ENCODE measurements at regions not wholly inside any gene's neighbourhood (a gene's known extent, or its start where the extent isn't known, plus 50 kb on each side); places are given as distances from the start of the nearest gene placed in this dataset.

DNA sequence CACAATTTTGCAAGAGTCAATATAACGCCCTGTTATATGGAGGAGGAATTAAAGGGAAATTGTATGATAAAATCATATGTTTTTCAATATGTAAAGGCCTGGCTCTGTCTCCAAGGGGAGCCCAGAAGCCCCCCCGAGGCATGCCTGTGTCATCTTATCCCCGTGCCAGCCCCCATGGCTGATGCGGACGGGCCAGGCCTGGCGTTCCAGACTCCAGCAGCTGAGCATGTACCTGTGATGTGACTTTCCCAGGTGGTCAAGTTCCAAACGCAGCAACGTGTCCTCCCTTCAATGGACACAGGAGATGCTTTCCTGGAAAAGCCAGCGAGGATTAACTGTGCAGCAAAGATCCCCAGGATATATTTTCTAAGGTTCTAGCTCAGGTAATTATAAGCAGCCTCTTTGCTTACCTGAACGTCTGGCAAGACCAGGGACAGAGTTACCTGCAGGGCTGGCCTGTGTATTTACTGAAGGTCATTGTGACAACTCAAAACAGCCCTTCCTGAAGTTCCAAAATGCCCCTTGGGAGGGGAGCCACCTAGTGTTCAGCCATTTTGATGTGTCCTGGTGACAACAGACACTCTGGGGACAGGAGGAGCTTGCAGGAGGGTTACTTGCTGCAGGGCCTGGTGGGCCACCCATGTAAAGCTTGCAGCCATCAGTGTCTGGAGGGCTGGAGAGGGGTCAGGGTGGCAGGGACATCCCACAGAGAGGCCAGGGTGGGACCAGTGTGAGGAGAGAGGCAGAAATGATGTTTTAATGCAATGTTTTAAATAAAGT lies 53.3 kb upstream of the RNU6ATAC start:
- TF ChIP-seq POLR2A (IDR thresholded peaks at IDR 0.05; ENCODE audit: low read depth, low read length) (no peak), POLR2AphosphoS5 (IDR thresholded peaks at IDR 0.05; ENCODE audit: low read depth, low read length) (no peak), TAF1 (IDR thresholded peaks at IDR 0.05; ENCODE audit: low read depth, low read length) (no peak), SPI1 (IDR thresholded peaks at IDR 0.05; ENCODE audit: low read depth, low read length) (no peak), PAX5 (IDR thresholded peaks at IDR 0.05; ENCODE audit: insufficient read depth, low read length, severe bottlenecking) (no peak), POU2F2 (IDR thresholded peaks at IDR 0.05; ENCODE audit: low read depth, low read length) (no peak)

Data from GM12891 (cell line).